ENCODE measurements at regions not wholly inside any gene's neighbourhood (a gene's known extent, or its start where the extent isn't known, plus 50 kb on each side); places are given as distances from the start of the nearest gene placed in this dataset.

DNA sequence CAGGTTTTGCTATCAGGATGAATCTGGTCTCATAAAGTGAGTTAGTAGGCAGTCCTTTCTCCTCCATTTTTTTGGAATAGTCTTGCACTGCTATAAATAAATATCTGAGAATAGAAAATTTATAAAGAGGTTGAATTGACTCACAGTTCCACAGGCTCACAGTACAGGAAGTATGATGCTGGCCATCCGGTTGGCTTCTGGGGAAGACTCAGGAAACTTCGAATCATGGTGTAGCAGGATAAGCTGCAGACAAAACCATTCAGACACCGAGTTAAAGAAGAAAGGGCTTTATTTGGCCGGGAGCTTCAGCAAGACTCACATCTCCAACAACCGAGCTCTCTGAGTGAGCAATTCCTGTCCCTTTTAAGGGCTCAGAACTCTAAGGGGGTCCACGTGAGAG, 348.2 kb downstream of the KCTD8 start:
- H3K27ac ChIP-seq (ENCODE audit: insufficient read depth in 1 of 2, low read depth in 1 of 2, low read length in 2 of 2, poor library complexity in 1 of 2, severe bottlenecking in 2 of 2) = no peak overlapping the region
- no peak for DNase-seq
- no peaks in the 10 kb centered on the region for H3K27me3 ChIP-seq (replicated peaks in 2 of 5; ENCODE audit: control insufficient read depth in 4 of 5, insufficient read depth in 5 of 5, low read length in 4 of 5)
- ChIA-PET POLR2A (no interaction called here), CTCF (no interaction called here)
- H3K4me3 ChIP-seq (ENCODE audit: control insufficient read depth in 1 of 7, extremely low read depth in 1 of 7, insufficient read depth in 4 of 7, low read depth in 2 of 7, low read length in 6 of 7) = no peak overlapping the region
- no peaks in the 10 kb centered on the region for H3K36me3 ChIP-seq (ENCODE audit: control insufficient read depth in 4 of 4, insufficient read depth in 4 of 4, low read length in 3 of 4)
- 80% methylated on average over 4 of the region's 6 CpGs for WGBS (ENCODE audit: insufficient coverage)
- H3K9me3 ChIP-seq (ENCODE audit: control extremely low read depth in 1 of 5, control insufficient read depth in 4 of 5, insufficient read depth in 2 of 5, low read depth in 1 of 5, low read length in 4 of 5) = peaks cover 0 to 5% (median 0%) of the 10 kb centered on the region in 5 experiments
- no peaks in the 10 kb centered on the region for H3K4me1 ChIP-seq (ENCODE audit: control extremely low read depth in 1 of 4, control insufficient read depth in 4 of 4, insufficient read depth in 4 of 4, low read length in 3 of 4)

DNA sequence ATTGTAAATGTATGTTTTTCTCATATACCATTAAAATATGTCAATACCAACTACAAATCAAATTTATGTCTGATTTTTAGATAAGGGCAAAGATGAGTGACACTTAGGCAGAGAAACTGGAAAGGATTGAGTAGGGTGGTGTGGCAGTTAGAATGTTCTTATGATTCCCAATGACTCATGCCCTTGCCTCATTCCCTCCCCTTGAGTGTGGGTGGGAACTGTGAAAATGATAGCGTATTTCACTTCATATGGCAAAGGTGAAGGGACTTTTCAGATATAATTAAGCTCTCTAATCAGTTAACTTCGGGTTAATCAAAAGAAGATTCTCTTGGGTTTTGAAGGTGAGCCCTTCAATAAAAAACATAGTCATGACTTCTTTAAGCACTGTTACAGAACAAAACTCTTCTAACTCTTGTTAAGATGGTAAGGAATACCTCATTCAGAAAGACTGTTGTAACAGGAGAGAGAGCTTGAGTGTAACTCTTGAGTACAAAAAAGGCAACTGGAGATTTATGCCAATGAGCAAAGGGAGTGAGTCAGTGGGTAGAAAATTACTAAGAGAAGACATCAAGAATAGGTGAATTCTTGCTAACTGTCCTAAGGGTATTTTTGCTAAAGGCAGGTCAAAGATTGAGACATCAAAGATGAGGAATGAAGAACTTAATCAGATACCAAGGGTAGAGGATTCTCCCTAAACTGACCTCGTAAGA, 329.5 kb downstream of the KCTD8 start:
- H3K36me3 ChIP-seq (ENCODE audit: control insufficient read depth in 4 of 4, insufficient read depth in 4 of 4, low read length in 3 of 4) = no peaks in the 10 kb centered on the region
- CTCF ChIA-PET = no interaction called here
- DNase-seq = no peak
- H3K9me3 ChIP-seq (ENCODE audit: control extremely low read depth in 1 of 5, control insufficient read depth in 4 of 5, insufficient read depth in 2 of 5, low read depth in 1 of 5, low read length in 4 of 5) = no peaks in the 10 kb centered on the region
- WGBS (ENCODE audit: insufficient coverage) = 100% methylated on average over 1 of the region's 3 CpGs
- no peak overlapping the region for H3K4me3 ChIP-seq (ENCODE audit: control insufficient read depth in 1 of 7, extremely low read depth in 1 of 7, insufficient read depth in 4 of 7, low read depth in 2 of 7, low read length in 6 of 7)
- no peaks in the 10 kb centered on the region for H3K4me1 ChIP-seq (ENCODE audit: control extremely low read depth in 1 of 4, control insufficient read depth in 4 of 4, insufficient read depth in 4 of 4, low read length in 3 of 4)
- H3K27ac ChIP-seq (ENCODE audit: insufficient read depth in 1 of 2, low read depth in 1 of 2, low read length in 2 of 2, poor library complexity in 1 of 2, severe bottlenecking in 2 of 2) = no peak overlapping the region
- no peaks in the 10 kb centered on the region for H3K27me3 ChIP-seq (replicated peaks in 2 of 5; ENCODE audit: control insufficient read depth in 4 of 5, insufficient read depth in 5 of 5, low read length in 4 of 5)
- POLR2A ChIA-PET = no interaction called here

DNA sequence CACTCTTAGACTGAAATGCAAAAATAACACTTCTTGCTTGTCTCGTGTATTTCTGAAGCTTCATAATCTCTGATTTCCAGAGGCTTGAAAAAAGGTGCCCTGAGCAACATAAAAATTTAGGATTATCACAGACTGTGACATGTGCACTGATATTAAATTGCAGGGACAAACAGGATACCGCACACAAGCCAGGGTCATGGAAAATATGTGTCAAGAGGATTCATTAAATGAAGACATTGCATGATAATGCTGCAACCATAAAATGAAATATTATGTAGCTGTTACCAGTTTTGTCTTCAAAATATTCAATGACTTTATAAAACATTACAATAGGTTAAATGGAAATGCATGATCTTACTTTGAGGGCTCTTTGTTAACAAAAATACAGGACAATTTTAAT, 328.0 kb downstream of the KCTD8 start:
- DNase-seq = no peak
- no peaks in the 10 kb centered on the region for H3K36me3 ChIP-seq (ENCODE audit: control insufficient read depth in 4 of 4, insufficient read depth in 4 of 4, low read length in 3 of 4)
- ChIA-PET POLR2A (interaction anchor here (0.6 kb wide), 1 partner anchor 22 kb away, joined by 6 read pairs; no protein-coding TSS in a partner anchor), CTCF (no interaction called here)
- no peaks in the 10 kb centered on the region for H3K9me3 ChIP-seq (ENCODE audit: control extremely low read depth in 1 of 5, control insufficient read depth in 4 of 5, insufficient read depth in 2 of 5, low read depth in 1 of 5, low read length in 4 of 5)
- no peaks in the 10 kb centered on the region for H3K4me1 ChIP-seq (ENCODE audit: control extremely low read depth in 1 of 4, control insufficient read depth in 4 of 4, insufficient read depth in 4 of 4, low read length in 3 of 4)
- WGBS (ENCODE audit: insufficient coverage) = 100% methylated on average over 1 of the region's 2 CpGs
- H3K4me3 ChIP-seq (ENCODE audit: control insufficient read depth in 1 of 7, extremely low read depth in 1 of 7, insufficient read depth in 4 of 7, low read depth in 2 of 7, low read length in 6 of 7) = no peak overlapping the region
- H3K27ac ChIP-seq (ENCODE audit: insufficient read depth in 1 of 2, low read depth in 1 of 2, low read length in 2 of 2, poor library complexity in 1 of 2, severe bottlenecking in 2 of 2) = no peak overlapping the region
- no peaks in the 10 kb centered on the region for H3K27me3 ChIP-seq (replicated peaks in 2 of 5; ENCODE audit: control insufficient read depth in 4 of 5, insufficient read depth in 5 of 5, low read length in 4 of 5)

DNA sequence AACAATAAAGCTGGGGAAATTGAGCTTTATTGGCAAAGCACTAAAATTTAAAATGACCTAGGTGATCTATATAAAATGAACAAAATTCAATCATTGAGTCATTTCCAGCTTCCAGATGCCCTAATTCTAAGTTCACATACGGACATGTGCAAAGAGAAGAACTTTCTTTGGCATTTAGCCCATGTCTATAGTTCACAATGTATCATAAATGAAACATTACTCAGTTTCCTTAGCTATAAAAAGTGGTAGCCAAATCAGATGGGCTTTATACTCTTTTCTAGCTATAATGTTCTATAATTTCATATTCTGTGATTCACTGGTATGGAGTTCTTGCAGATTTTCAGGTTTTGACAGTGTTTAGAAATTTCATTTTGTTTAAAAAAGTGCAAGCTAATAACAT, 327.4 kb downstream of the KCTD8 start:
- no peaks in the 10 kb centered on the region for H3K27me3 ChIP-seq (replicated peaks in 2 of 5; ENCODE audit: control insufficient read depth in 4 of 5, insufficient read depth in 5 of 5, low read length in 4 of 5)
- CTCF ChIA-PET = no interaction called here
- H3K9me3 ChIP-seq (ENCODE audit: control extremely low read depth in 1 of 5, control insufficient read depth in 4 of 5, insufficient read depth in 2 of 5, low read depth in 1 of 5, low read length in 4 of 5) = no peaks in the 10 kb centered on the region
- no peak overlapping the region for H3K27ac ChIP-seq (ENCODE audit: insufficient read depth in 1 of 2, low read depth in 1 of 2, low read length in 2 of 2, poor library complexity in 1 of 2, severe bottlenecking in 2 of 2)
- no peak overlapping the region for H3K4me3 ChIP-seq (ENCODE audit: control insufficient read depth in 1 of 7, extremely low read depth in 1 of 7, insufficient read depth in 4 of 7, low read depth in 2 of 7, low read length in 6 of 7)
- POLR2A ChIA-PET = no interaction called here
- H3K4me1 ChIP-seq (ENCODE audit: control extremely low read depth in 1 of 4, control insufficient read depth in 4 of 4, insufficient read depth in 4 of 4, low read length in 3 of 4) = no peaks in the 10 kb centered on the region
- H3K36me3 ChIP-seq (ENCODE audit: control insufficient read depth in 4 of 4, insufficient read depth in 4 of 4, low read length in 3 of 4) = no peaks in the 10 kb centered on the region
- WGBS (ENCODE audit: insufficient coverage) = 100% methylated on average over 1 of the region's 1 CpG
- no peak for DNase-seq
